MM.1S (cell line): ENCODE measurements at regions not wholly inside any gene's neighbourhood (a gene's known extent, or its start where the extent isn't known, plus 50 kb on each side); places are given as distances from the start of the nearest gene placed in this dataset.

Experiments
- CTCF ChIP-seq: fragments of 300-600 bp; sonication (generic); IDR thresholded peaks from 2 replicates; pipeline ENCODE4 v1.5.1; 2016; ENCODE audit warnings: antibody characterized with exemption, low read length, mixed read lengths
- EZH2 ChIP-seq: fragments of 300-600 bp; sonication (generic); optimal IDR thresholded peaks from 2 replicates; pipeline ENCODE3; 2017; ENCODE audit warnings: low read depth, mild to moderate bottlenecking, antibody characterized with exemption, low read length, mixed read lengths
- EZH2phosphoT487 ChIP-seq: fragments of 300-600 bp; sonication (generic); IDR thresholded peaks from 2 replicates; pipeline ENCODE4 v1.6.1; 2018; ENCODE audit warnings: antibody characterized with exemption, low read length

GRCh38 chr2:105655244-105655643 lies 89.5 kb upstream of the NCK2 start:
- no peak for TF ChIP-seq CTCF
- TF ChIP-seq EZH2, result no peak
- no peak for TF ChIP-seq EZH2phosphoT487
